ENCODE measurements at regions not wholly inside any gene's neighbourhood (a gene's known extent, or its start where the extent isn't known, plus 50 kb on each side); places are given as distances from the start of the nearest gene placed in this dataset.

- ChIA-PET POLR2A (no interaction called here), CTCF (interaction anchor here (0.6 to 2.4 kb wide), 10 partner anchors 8 to 89 kb away, joined by 3 to 6 read pairs (median 3); no protein-coding TSS in a partner anchor)
- Histone ChIP-seq H3K4me1 (ENCODE audit: control extremely low read depth in 1 of 4, control insufficient read depth in 4 of 4, insufficient read depth in 4 of 4, low read length in 3 of 4) (peaks cover 15 to 67% (median 49%) of the 10 kb centered on the region in 4 experiments), H3K27me3 (replicated peaks in 2 of 5; ENCODE audit: control insufficient read depth in 4 of 5, insufficient read depth in 5 of 5, low read length in 4 of 5) (no peaks in the 10 kb centered on the region), H3K9me3 (ENCODE audit: control extremely low read depth in 1 of 5, control insufficient read depth in 4 of 5, insufficient read depth in 2 of 5, low read depth in 1 of 5, low read length in 4 of 5) (no peaks in the 10 kb centered on the region), H3K27ac (ENCODE audit: insufficient read depth in 1 of 2, low read depth in 1 of 2, low read length in 2 of 2, poor library complexity in 1 of 2, severe bottlenecking in 2 of 2) (no peak overlapping the region), H3K4me3 (ENCODE audit: control insufficient read depth in 1 of 7, extremely low read depth in 1 of 7, insufficient read depth in 4 of 7, low read depth in 2 of 7, low read length in 6 of 7) (peak overlapping the region in 2 of 7 experiments; percentile 4 to 7), H3K36me3 (ENCODE audit: control insufficient read depth in 4 of 4, insufficient read depth in 4 of 4, low read length in 3 of 4) (no peaks in the 10 kb centered on the region)
- DNase-seq: peak in 1 of 3 donors; percentile 55
- WGBS (ENCODE audit: insufficient coverage): 0% methylated on average over 3 of the region's 3 CpGs
These were observed 87.6 kb upstream of the PICALM start for GRCh38 chr11:86156397-86156955.

DNA sequence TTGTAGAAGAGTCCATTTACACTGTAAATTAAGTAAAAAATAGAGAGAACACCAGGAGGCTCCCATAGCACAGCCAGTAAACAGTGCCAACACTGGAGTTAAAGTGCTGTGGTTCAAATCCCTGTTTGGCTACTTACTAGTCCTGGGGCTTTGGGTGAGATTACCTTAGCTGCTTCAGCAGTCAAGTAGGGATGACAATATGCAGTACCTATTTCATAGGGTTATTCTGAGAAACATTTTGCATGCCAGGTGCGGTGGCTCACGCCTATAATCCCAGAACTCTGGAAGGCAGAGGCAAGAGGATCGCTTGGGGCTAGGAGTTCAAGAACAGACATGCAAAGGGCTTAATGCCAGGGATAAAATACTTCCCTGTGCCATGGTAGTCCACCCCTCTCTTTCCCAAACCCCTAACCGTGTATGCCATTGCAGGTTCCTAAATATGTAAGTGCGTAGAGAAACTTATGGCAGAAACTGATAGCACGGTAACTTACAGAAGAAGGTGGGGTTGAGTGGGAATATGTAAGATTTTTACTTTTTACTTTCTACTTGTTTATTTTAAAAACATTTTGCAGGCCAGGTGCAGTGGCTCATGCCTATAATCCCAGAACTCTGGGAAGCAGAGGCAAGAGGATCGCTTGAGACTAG lies 86.4 kb upstream of the PICALM start:
- peaks cover 16 to 71% (median 53%) of the 10 kb centered on the region in 4 experiments for H3K4me1 ChIP-seq (ENCODE audit: control extremely low read depth in 1 of 4, control insufficient read depth in 4 of 4, insufficient read depth in 4 of 4, low read length in 3 of 4)
- WGBS (ENCODE audit: insufficient coverage): 97% methylated on average over 4 of the region's 7 CpGs
- H3K36me3 ChIP-seq (ENCODE audit: control insufficient read depth in 4 of 4, insufficient read depth in 4 of 4, low read length in 3 of 4): no peaks in the 10 kb centered on the region
- no peaks in the 10 kb centered on the region for H3K9me3 ChIP-seq (ENCODE audit: control extremely low read depth in 1 of 5, control insufficient read depth in 4 of 5, insufficient read depth in 2 of 5, low read depth in 1 of 5, low read length in 4 of 5)
- H3K27me3 ChIP-seq (replicated peaks in 2 of 5; ENCODE audit: control insufficient read depth in 4 of 5, insufficient read depth in 5 of 5, low read length in 4 of 5): no peaks in the 10 kb centered on the region
- POLR2A ChIA-PET: no interaction called here
- no peak for DNase-seq
- CTCF ChIA-PET: no interaction called here
- no peak overlapping the region for H3K4me3 ChIP-seq (ENCODE audit: control insufficient read depth in 1 of 7, extremely low read depth in 1 of 7, insufficient read depth in 4 of 7, low read depth in 2 of 7, low read length in 6 of 7)
- no peak overlapping the region for H3K27ac ChIP-seq (ENCODE audit: insufficient read depth in 1 of 2, low read depth in 1 of 2, low read length in 2 of 2, poor library complexity in 1 of 2, severe bottlenecking in 2 of 2)

DNA sequence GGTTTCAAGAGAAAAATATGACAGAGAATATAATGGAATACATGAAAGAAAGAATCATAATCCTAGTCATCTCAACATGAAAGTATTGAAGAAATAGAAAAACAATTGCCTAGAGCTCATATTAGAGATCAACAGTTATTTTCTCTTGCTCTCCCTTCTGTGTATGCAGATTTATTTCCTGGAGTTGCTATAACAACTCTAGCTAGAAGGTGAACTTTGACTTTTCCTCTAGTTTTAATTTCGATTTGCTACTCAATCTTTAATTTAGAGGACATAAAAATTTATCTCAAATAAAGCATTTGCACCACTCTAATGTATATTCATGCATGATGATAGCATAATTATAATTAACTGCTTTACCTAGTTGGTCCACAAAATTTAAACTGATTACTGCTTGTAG lies 84.6 kb upstream of the PICALM start:
- H3K9me3 ChIP-seq (ENCODE audit: control extremely low read depth in 1 of 5, control insufficient read depth in 4 of 5, insufficient read depth in 2 of 5, low read depth in 1 of 5, low read length in 4 of 5): no peaks in the 10 kb centered on the region
- ChIA-PET POLR2A (interaction anchor here (1.1 kb wide), 1 partner anchor 9 kb away, joined by 3 read pairs; no protein-coding TSS in a partner anchor), CTCF (interaction anchor here (1.0 to 1.9 kb wide), 5 partner anchors 9 to 111 kb away, joined by 3 to 5 read pairs (median 3); no protein-coding TSS in a partner anchor)
- H3K36me3 ChIP-seq (ENCODE audit: control insufficient read depth in 4 of 4, insufficient read depth in 4 of 4, low read length in 3 of 4): no peaks in the 10 kb centered on the region
- WGBS (ENCODE audit: insufficient coverage): no CpG with 5 or more reads among the region's 1 CpG
- no peaks in the 10 kb centered on the region for H3K27me3 ChIP-seq (replicated peaks in 2 of 5; ENCODE audit: control insufficient read depth in 4 of 5, insufficient read depth in 5 of 5, low read length in 4 of 5)
- no peak overlapping the region for H3K4me3 ChIP-seq (ENCODE audit: control insufficient read depth in 1 of 7, extremely low read depth in 1 of 7, insufficient read depth in 4 of 7, low read depth in 2 of 7, low read length in 6 of 7)
- no peak overlapping the region for H3K27ac ChIP-seq (ENCODE audit: insufficient read depth in 1 of 2, low read depth in 1 of 2, low read length in 2 of 2, poor library complexity in 1 of 2, severe bottlenecking in 2 of 2)
- no peak for DNase-seq
- H3K4me1 ChIP-seq (ENCODE audit: control extremely low read depth in 1 of 4, control insufficient read depth in 4 of 4, insufficient read depth in 4 of 4, low read length in 3 of 4): peaks cover 16 to 70% (median 50%) of the 10 kb centered on the region in 4 experiments

- DNase-seq: no peak
- Histone ChIP-seq H3K27ac (ENCODE audit: insufficient read depth in 1 of 2, low read depth in 1 of 2, low read length in 2 of 2, poor library complexity in 1 of 2, severe bottlenecking in 2 of 2) (peak overlapping the region in 1 of 2 experiments; percentile 60), H3K36me3 (ENCODE audit: control insufficient read depth in 4 of 4, insufficient read depth in 4 of 4, low read length in 3 of 4) (no peaks in the 10 kb centered on the region), H3K4me1 (ENCODE audit: control extremely low read depth in 1 of 4, control insufficient read depth in 4 of 4, insufficient read depth in 4 of 4, low read length in 3 of 4) (peaks cover 16 to 66% (median 48%) of the 10 kb centered on the region in 4 experiments), H3K4me3 (ENCODE audit: control insufficient read depth in 1 of 7, extremely low read depth in 1 of 7, insufficient read depth in 4 of 7, low read depth in 2 of 7, low read length in 6 of 7) (no peak overlapping the region), H3K9me3 (ENCODE audit: control extremely low read depth in 1 of 5, control insufficient read depth in 4 of 5, insufficient read depth in 2 of 5, low read depth in 1 of 5, low read length in 4 of 5) (no peaks in the 10 kb centered on the region), H3K27me3 (replicated peaks in 2 of 5; ENCODE audit: control insufficient read depth in 4 of 5, insufficient read depth in 5 of 5, low read length in 4 of 5) (no peaks in the 10 kb centered on the region)
- ChIA-PET CTCF (interaction anchor here (1.0 to 2.4 kb wide), 7 partner anchors 9 to 111 kb away, joined by 3 to 10 read pairs (median 3); no protein-coding TSS in a partner anchor), POLR2A (interaction anchor here (1.1 kb wide), 1 partner anchor 9 kb away, joined by 3 read pairs; no protein-coding TSS in a partner anchor)
- WGBS (ENCODE audit: insufficient coverage): no CpG with 5 or more reads among the region's 2 CpGs
These were observed 84.0 kb upstream of the PICALM start for GRCh38 chr11:86152901-86153300.

DNA sequence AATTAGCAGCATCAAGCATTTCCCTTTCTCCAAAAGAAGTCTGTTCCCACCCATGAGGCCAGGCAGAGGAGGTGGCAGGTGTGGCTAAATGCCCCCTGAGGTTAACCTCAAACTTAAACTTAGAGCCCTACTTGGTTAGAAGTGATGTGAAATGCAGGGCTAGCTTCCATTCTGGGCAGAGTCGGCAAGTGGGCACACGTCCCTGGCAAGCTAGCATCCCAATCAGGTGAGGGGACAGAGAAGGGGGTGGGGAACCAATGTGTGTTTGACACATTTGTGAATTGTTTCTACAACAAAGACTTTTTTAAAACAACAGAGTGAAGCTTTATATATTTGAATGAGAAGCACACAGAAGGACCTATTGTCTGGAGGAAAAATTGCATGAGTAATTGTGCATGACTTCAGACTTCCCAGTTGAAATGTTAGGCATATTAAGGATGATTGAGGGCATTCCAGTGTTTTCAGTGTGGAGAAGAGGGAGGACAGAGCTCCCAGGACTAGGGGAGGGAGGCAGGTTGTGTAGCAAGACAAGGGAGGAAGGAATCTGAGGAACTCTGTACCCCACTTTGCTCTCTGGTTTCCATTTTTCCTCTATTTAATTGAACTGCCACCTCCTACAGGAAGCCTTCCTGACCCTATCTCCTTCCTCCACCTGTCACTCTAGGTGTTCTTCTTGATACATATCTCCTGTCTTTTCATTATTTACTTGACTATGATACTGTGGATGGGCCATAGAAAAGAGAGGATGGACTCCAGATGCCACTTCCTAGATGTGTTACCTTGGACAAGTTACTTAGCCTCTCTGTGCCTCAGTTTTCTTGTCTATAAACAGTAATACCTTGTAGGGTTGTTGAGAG lies 83.3 kb upstream of the PICALM start:
- CTCF ChIA-PET: interaction anchor here (0.7 to 2.5 kb wide), 11 partner anchors 10 to 110 kb away, joined by 3 to 14 read pairs (median 5); partner anchors contain the start of gene PICALM
- H3K27ac ChIP-seq (ENCODE audit: insufficient read depth in 1 of 2, low read depth in 1 of 2, low read length in 2 of 2, poor library complexity in 1 of 2, severe bottlenecking in 2 of 2): peak overlapping the region; percentile 27 to 60
- POLR2A ChIA-PET: interaction anchor here (0.6 kb wide), 1 partner anchor 101 kb away, joined by 3 read pairs; no protein-coding TSS in a partner anchor

DNA sequence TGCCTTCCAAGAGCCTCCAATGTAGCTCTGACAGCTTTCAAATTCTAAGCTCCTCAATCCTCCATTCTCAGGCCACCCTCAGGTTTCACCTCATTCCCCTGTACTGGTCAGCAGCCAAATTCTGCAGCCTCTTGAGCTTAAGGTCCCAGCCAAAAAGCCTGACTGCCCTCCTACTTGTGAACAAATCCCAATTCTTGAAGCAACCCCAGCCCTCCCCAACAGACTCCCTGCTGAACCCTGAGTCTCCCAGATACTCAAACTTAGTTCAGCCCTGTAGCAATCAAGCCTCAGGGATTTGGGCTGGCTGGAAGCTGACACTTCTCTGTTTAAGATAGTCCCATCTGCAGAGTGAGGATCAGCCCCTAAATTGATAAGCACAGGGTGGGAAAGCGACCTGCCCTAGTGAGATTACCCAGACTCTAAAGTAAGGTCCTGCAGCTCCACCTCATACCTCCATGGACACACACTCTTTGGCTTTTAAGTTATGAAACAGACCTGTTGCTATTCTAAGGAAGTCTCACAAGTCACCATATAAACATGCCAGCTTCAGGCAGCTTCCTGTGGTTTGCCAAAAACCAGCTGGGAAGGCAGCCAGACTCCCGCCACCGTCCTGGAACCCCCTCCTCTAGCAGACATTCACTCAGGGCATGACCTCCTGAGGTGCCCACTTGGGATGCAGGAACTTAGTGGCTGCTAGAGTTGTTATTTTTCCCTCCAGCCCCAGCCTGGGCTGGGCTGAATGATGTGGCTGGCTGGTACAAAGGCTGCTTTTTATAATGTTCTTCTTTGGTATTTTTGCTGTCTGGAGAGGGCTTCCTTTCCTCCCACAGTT lies 82.5 kb upstream of the PICALM start:
- peak; percentile 32 to 85 (median 84) for DNase-seq
- H3K36me3 ChIP-seq (ENCODE audit: control insufficient read depth in 4 of 4, insufficient read depth in 4 of 4, low read length in 3 of 4): no peaks in the 10 kb centered on the region
- no peaks in the 10 kb centered on the region for H3K9me3 ChIP-seq (ENCODE audit: control extremely low read depth in 1 of 5, control insufficient read depth in 4 of 5, insufficient read depth in 2 of 5, low read depth in 1 of 5, low read length in 4 of 5)
- H3K27ac ChIP-seq (ENCODE audit: insufficient read depth in 1 of 2, low read depth in 1 of 2, low read length in 2 of 2, poor library complexity in 1 of 2, severe bottlenecking in 2 of 2): peak overlapping the region; percentile 27 to 60
- ChIA-PET POLR2A (interaction anchor here (0.6 kb wide), 1 partner anchor 100 kb away, joined by 3 read pairs; no protein-coding TSS in a partner anchor), CTCF (interaction anchor here (0.6 to 2.5 kb wide), 14 partner anchors 9 to 99 kb away, joined by 3 to 14 read pairs (median 4); partner anchors contain the start of gene PICALM)
- 0% methylated on average over 1 of the region's 3 CpGs for WGBS (ENCODE audit: insufficient coverage)
- H3K4me3 ChIP-seq (ENCODE audit: control insufficient read depth in 1 of 7, extremely low read depth in 1 of 7, insufficient read depth in 4 of 7, low read depth in 2 of 7, low read length in 6 of 7): peak overlapping the region in 4 of 7 experiments; percentile 5 to 52 (median 23)
- peaks cover 15 to 59% (median 37%) of the 10 kb centered on the region in 4 experiments for H3K4me1 ChIP-seq (ENCODE audit: control extremely low read depth in 1 of 4, control insufficient read depth in 4 of 4, insufficient read depth in 4 of 4, low read length in 3 of 4)
- no peaks in the 10 kb centered on the region for H3K27me3 ChIP-seq (replicated peaks in 2 of 5; ENCODE audit: control insufficient read depth in 4 of 5, insufficient read depth in 5 of 5, low read length in 4 of 5)

More for the DNA sequence above, 83.3 kb upstream of the PICALM start:
- H3K27me3 ChIP-seq (replicated peaks in 2 of 5; ENCODE audit: control insufficient read depth in 4 of 5, insufficient read depth in 5 of 5, low read length in 4 of 5): no peaks in the 10 kb centered on the region
- H3K9me3 ChIP-seq (ENCODE audit: control extremely low read depth in 1 of 5, control insufficient read depth in 4 of 5, insufficient read depth in 2 of 5, low read depth in 1 of 5, low read length in 4 of 5): no peaks in the 10 kb centered on the region
- no peaks in the 10 kb centered on the region for H3K36me3 ChIP-seq (ENCODE audit: control insufficient read depth in 4 of 4, insufficient read depth in 4 of 4, low read length in 3 of 4)
- peaks cover 16 to 63% (median 44%) of the 10 kb centered on the region in 4 experiments for H3K4me1 ChIP-seq (ENCODE audit: control extremely low read depth in 1 of 4, control insufficient read depth in 4 of 4, insufficient read depth in 4 of 4, low read length in 3 of 4)
- peak in 2 of 3 donors; percentile 54 to 63 for DNase-seq
- H3K4me3 ChIP-seq (ENCODE audit: control insufficient read depth in 1 of 7, extremely low read depth in 1 of 7, insufficient read depth in 4 of 7, low read depth in 2 of 7, low read length in 6 of 7): peak overlapping the region in 3 of 7 experiments; percentile 26 to 52 (median 27)
- whole genome bisulfite sequencing (ENCODE audit: insufficient coverage): no CpG with 5 or more reads among the region's 2 CpGs
